A204.1 (cell line): ENCODE measurements at regions not wholly inside any gene's neighbourhood (a gene's known extent, or its start where the extent isn't known, plus 50 kb on each side); places are given as distances from the start of the nearest gene placed in this dataset.
A peak's percentile ranks its signal among the peaks of the same experiment; 100 is the strongest.
"Not testable (repeated sequence)": the region's sequence is repeated elsewhere in the genome, so short reads cannot be mapped to it uniquely, and the experiment has no call there.

ENCODE experiments used
- FAIRE-seq: peaks from 2 replicates; lab custom pipeline; 2012; peaks lifted over from hg19 to GRCh38; lab: Jason Lieb, UNC

- peak; percentile 6 for FAIRE-seq
Measured at GRCh38 chr12:60522684-60523400, 927.0 kb downstream of the SLC16A7 start.

- no peak for FAIRE-seq
Measured at GRCh38 chr12:60529261-60529660, 933.4 kb downstream of the SLC16A7 start.

- FAIRE-seq: no peak
Measured at GRCh38 chr12:60529723-60530122, 933.9 kb downstream of the SLC16A7 start.

GRCh38 chr12:60535363-60535762 is 939.5 kb downstream of the SLC16A7 start:
- no peak for FAIRE-seq

- FAIRE-seq: no peak
Measured at GRCh38 chr12:60539592-60539991, 943.8 kb downstream of the SLC16A7 start.

- FAIRE-seq: no peak
Measured at GRCh38 chr12:60568914-60569313, 973.1 kb downstream of the SLC16A7 start.

GRCh38 chr12:60577607-60578006 is 981.8 kb downstream of the SLC16A7 start:
- no peak for FAIRE-seq

- not testable (repeated sequence) for FAIRE-seq
Measured at GRCh38 chr12:60587664-60588063, 991.8 kb downstream of the SLC16A7 start.

- no peak for FAIRE-seq
Measured at GRCh38 chr12:60594035-60594711, 998.3 kb downstream of the SLC16A7 start.

GRCh38 chr12:60602601-60603000 is 1006.8 kb downstream of the SLC16A7 start:
- FAIRE-seq: no peak

GRCh38 chr12:60603475-60603874 is 1007.6 kb downstream of the SLC16A7 start:
- FAIRE-seq: not testable (repeated sequence)

- no peak for FAIRE-seq
Measured at GRCh38 chr12:60616400-60616799, 1020.6 kb downstream of the SLC16A7 start.

- FAIRE-seq: no peak
Measured at GRCh38 chr12:60630796-60631195, 1035.0 kb downstream of the SLC16A7 start.

- FAIRE-seq: no peak
Measured at GRCh38 chr12:60644076-60644475, 1048.2 kb downstream of the SLC16A7 start.

GRCh38 chr12:60666895-60667294 is 1071.1 kb downstream of the SLC16A7 start:
- FAIRE-seq: no peak

- no peak for FAIRE-seq
Measured at GRCh38 chr12:60672949-60673348, 1077.1 kb downstream of the SLC16A7 start.

GRCh38 chr12:60684988-60685655 is 1089.3 kb downstream of the SLC16A7 start:
- no peak for FAIRE-seq

- no peak for FAIRE-seq
Measured at GRCh38 chr12:60689137-60689536, 1093.3 kb downstream of the SLC16A7 start.

GRCh38 chr12:60693019-60693626 is 1097.3 kb downstream of the SLC16A7 start:
- no peak for FAIRE-seq

- FAIRE-seq: no peak
Measured at GRCh38 chr12:60704171-60704914, 1108.5 kb downstream of the SLC16A7 start.

GRCh38 chr12:60710246-60710645 is 1114.4 kb downstream of the SLC16A7 start:
- no peak for FAIRE-seq
